KMS-11 (cell line): ENCODE measurements at regions not wholly inside any gene's neighbourhood (a gene's known extent, or its start where the extent isn't known, plus 50 kb on each side); places are given as distances from the start of the nearest gene placed in this dataset.
A peak's percentile ranks its signal among the peaks of the same experiment; 100 is the strongest.

ENCODE experiments used
- H2AFZ ChIP-seq: fragments of 200-600 bp; sonication (generic); 2 replicates; pipeline ENCODE4 v1.6.1; 2016; ENCODE audit warnings: antibody characterized with exemption, mixed run types, low read depth
- H3K27ac ChIP-seq: fragments of 200-600 bp; sonication (generic); 2 replicates; pipeline ENCODE4 v1.6.1; 2016; ENCODE audit warnings: mild to moderate bottlenecking, mixed run types
- H3K27me3 ChIP-seq: fragments of 200-600 bp; sonication (generic); 2 replicates; pipeline ENCODE4 v1.6.1; 2017; ENCODE audit warnings: mild to moderate bottlenecking, low read depth, mixed run types, moderate library complexity; ENCODE audit not compliant: insufficient read depth
- H3K36me3 ChIP-seq: fragments of 200-600 bp; sonication (generic); 2 replicates; pipeline ENCODE4 v1.6.1; 2017; ENCODE audit warnings: mild to moderate bottlenecking, mixed run types; ENCODE audit not compliant: insufficient read depth
- H3K4me1 ChIP-seq: fragments of 200-600 bp; sonication (generic); 2 replicates; pipeline ENCODE4 v1.6.1; 2016; ENCODE audit warnings: mild to moderate bottlenecking, low read depth, mixed run types; ENCODE audit not compliant: poor library complexity, severe bottlenecking
- H3K4me2 ChIP-seq: fragments of 200-600 bp; sonication (generic); 2 replicates; pipeline ENCODE4 v1.7.0; 2016; ENCODE audit warnings: mild to moderate bottlenecking, mixed run types
- H3K4me3 ChIP-seq: fragments of 200-600 bp; sonication (generic); IDR thresholded peaks from 2 replicates; pipeline ENCODE4 v1.6.1; 2017; ENCODE audit warnings: low read depth, low read length, mixed read lengths; ENCODE audit not compliant: insufficient read depth
- H3K79me2 ChIP-seq: fragments of 200-600 bp; sonication (generic); 2 replicates; pipeline ENCODE4 v1.6.1; 2016; ENCODE audit warnings: low read depth, mixed run types; ENCODE audit not compliant: insufficient read depth
- H3K9ac ChIP-seq: fragments of 200-600 bp; sonication (generic); 2 replicates; pipeline ENCODE4 v1.6.1; 2016; ENCODE audit warnings: mild to moderate bottlenecking, mixed run types
- H4K20me1 ChIP-seq: fragments of 200-600 bp; sonication (generic); 2 replicates; pipeline ENCODE4 v1.6.1; 2016; ENCODE audit warnings: mild to moderate bottlenecking, mixed run types; ENCODE audit not compliant: insufficient read depth
- TF ChIP-seq, protein P1 (sequence below): fragments of 200-600 bp; sonication (generic); conservative IDR thresholded peaks from 2 replicates; pipeline ENCODE4 v1.6.1; 2017; ENCODE audit warnings: low read depth, mild to moderate bottlenecking, antibody characterized with exemption, low read length, moderate library complexity, mixed read lengths

DNA sequence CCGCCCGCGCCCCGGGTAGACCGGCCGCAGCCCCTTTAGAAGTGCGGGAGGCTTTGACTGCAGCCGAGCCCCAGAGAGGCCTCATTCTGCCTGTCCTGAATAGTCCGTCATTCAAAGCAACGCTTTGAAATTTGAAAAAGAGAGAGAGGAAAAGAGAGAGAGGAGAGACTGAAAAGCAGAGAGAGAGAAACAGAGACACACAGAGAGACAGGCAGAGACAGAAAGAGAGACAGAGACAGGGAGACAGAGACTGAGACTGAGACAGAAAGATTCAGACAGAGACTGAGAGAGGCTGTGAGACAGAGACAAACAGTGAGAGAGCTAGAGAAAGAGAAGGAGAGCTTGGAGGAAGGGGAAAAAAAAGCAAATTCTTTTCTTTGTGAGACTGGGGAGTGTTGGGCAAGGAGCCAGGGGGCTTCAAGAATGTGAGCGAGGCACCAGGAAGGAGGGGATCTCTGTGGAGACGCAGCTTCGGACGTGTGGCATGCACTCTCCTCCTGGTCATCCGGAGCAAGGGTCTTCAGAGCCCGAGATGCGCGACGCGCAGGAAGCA is 73.1 kb downstream of the MYCN start:
- H3K4me2 ChIP-seq, result peak overlapping the region; percentile 43; the same call in 1 of the 2 replicates
- no peaks in the 10 kb centered on the region for H3K79me2 ChIP-seq
- peak overlapping the region; percentile 32; the same call in 1 of the 2 replicates for H3K27ac ChIP-seq
- H2AFZ ChIP-seq, result peak overlapping the region; percentile 88
- TF ChIP-seq, protein P1, sequence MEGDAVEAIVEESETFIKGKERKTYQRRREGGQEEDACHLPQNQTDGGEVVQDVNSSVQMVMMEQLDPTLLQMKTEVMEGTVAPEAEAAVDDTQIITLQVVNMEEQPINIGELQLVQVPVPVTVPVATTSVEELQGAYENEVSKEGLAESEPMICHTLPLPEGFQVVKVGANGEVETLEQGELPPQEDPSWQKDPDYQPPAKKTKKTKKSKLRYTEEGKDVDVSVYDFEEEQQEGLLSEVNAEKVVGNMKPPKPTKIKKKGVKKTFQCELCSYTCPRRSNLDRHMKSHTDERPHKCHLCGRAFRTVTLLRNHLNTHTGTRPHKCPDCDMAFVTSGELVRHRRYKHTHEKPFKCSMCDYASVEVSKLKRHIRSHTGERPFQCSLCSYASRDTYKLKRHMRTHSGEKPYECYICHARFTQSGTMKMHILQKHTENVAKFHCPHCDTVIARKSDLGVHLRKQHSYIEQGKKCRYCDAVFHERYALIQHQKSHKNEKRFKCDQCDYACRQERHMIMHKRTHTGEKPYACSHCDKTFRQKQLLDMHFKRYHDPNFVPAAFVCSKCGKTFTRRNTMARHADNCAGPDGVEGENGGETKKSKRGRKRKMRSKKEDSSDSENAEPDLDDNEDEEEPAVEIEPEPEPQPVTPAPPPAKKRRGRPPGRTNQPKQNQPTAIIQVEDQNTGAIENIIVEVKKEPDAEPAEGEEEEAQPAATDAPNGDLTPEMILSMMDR, result no peak
- peaks cover 16% of the 10 kb centered on the region for H3K4me1 ChIP-seq
- no peaks in the 10 kb centered on the region for H4K20me1 ChIP-seq
- no peaks in the 10 kb centered on the region for H3K27me3 ChIP-seq
- H3K4me3 ChIP-seq, result no peak overlapping the region
- peak overlapping the region; percentile 20; the same call in 1 of the 2 replicates for H3K9ac ChIP-seq
- H3K36me3 ChIP-seq, result no peaks in the 10 kb centered on the region

DNA sequence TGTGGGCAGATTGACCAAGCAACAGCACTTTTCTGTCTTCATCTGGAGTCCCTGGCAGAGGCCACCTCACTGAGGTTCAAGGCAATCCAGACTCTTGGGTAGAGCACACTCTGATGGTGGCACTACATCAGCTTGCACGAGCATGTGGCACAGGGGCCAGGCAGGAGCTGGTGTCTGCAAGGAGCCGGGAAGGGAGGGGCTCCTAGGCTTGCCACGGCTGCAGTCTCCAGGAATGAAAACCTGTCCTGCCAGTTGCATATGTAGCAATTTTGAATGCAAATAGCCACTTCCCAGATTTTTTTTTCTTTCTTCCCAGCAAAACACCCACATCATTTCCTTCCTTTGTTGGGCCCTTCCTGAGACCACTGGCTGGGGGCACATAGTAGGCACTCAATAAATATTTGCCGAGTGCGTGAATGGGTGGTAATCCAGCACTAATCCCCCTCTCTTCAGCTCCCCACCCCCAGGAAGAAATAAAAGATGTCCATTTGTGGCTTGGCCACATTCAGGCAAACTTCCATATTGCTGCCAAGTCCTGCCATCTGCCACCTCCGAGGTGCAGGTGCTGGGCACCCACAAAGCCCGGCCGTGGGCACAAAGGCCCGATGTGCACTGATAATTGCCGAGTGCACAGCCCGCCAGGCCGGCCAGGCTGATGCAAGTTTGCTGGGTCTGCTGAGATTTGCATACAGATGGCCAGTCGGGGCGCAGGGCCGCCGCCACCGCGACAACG is 72.4 kb downstream of the MYCN start:
- no peaks in the 10 kb centered on the region for H3K79me2 ChIP-seq
- peak overlapping the region; percentile 20; the same call in 1 of the 2 replicates for H3K9ac ChIP-seq
- peak overlapping the region; percentile 32; the same call in 1 of the 2 replicates for H3K27ac ChIP-seq
- peak overlapping the region; percentile 43; the same call in 1 of the 2 replicates for H3K4me2 ChIP-seq
- H3K4me3 ChIP-seq, result no peak overlapping the region
- no peaks in the 10 kb centered on the region for H4K20me1 ChIP-seq
- H3K36me3 ChIP-seq, result no peaks in the 10 kb centered on the region
- peaks cover 16% of the 10 kb centered on the region for H3K4me1 ChIP-seq
- no peaks in the 10 kb centered on the region for H3K27me3 ChIP-seq
- H2AFZ ChIP-seq, result peak overlapping the region; percentile 88
- TF ChIP-seq, protein P1, result no peak

DNA sequence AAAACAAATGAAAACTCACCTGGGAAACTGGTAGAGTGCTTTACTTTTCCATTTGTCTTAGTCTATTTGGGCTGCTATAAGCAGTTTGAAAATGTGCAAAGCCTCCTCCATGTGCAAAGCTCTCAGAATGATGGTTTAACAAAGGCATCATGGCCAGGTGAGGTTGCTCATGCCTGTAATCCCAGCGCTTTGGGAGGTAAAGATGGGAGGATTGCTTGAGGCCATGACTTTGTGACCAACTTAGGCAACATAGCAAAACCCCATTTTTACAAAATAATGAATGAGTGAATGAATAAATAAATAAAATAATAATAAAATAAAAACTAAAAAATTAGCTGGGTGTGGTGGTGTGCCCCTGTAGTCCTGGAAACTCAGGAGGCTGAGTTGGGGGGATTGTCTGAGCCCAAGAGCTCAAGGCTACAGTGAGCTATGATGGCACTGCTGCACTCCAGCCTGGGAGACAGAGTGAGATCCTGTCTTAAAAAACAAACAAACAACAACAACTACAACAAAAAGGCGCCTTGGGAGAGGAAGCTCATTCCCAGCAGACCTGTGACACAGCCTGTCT is 71.8 kb downstream of the MYCN start:
- Histone ChIP-seq H4K20me1 (no peaks in the 10 kb centered on the region), H3K79me2 (no peaks in the 10 kb centered on the region), H3K4me3 (no peak overlapping the region), H3K27ac (no peak overlapping the region), H3K27me3 (no peaks in the 10 kb centered on the region), H3K9ac (no peak overlapping the region), H3K36me3 (no peaks in the 10 kb centered on the region), H3K4me2 (no peak overlapping the region), H2AFZ (peak overlapping the region; percentile 88; the same call in 1 of the 2 replicates), H3K4me1 (peaks cover 16% of the 10 kb centered on the region)
- TF ChIP-seq, protein P1, result no peak

DNA sequence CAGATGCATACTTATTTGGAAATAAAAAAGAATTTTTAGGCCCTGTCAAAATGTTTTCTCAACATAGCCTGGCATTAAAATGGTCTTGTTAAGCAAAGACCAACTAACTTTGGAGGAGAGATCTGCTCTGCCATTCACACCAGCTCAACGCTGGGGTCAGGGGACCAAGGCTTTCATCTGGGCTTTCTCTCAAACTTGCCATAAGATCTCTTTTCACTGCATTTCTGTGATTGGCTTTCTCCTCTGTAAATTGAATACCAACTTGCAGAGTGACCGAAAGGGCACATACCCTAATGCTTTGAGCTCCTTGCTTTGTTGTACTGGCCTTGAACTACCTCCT is 71.2 kb downstream of the MYCN start:
- no peaks in the 10 kb centered on the region for H3K79me2 ChIP-seq

More for the DNA sequence above, 71.2 kb downstream of the MYCN start:
- Histone ChIP-seq H2AFZ (no peak overlapping the region), H3K9ac (no peak overlapping the region), H3K4me3 (no peak overlapping the region), H3K27me3 (no peaks in the 10 kb centered on the region), H3K4me1 (peaks cover 16% of the 10 kb centered on the region), H3K27ac (no peak overlapping the region), H4K20me1 (no peaks in the 10 kb centered on the region), H3K36me3 (no peaks in the 10 kb centered on the region), H3K4me2 (no peak overlapping the region)
- TF ChIP-seq, protein P1, result no peak
